ENCODE measurements at regions not wholly inside any gene's neighbourhood (a gene's known extent, or its start where the extent isn't known, plus 50 kb on each side); places are given as distances from the start of the nearest gene placed in this dataset.

DNA sequence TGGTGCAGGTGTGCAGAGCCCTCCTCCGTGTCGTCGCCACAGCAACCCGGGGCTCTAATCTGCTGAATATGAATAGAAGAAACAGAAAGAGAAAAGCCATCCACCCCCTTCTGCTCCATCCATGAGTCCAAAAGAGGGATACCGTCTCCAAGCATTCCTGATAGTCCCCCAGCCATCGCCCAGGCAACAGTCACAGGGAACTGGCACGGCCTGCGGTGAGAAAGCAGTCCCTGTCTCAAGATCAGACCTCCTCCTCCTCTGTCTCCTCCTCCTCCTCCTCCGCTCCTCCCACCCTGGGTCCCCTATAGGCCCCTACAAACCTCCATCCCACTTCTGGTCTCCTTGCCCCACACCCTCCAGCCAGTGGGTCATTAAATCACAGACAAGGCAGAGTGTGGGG is 308.1 kb upstream of the MPDZ start:
- TF ChIP-seq EZH2phosphoT487 (IDR thresholded peaks at IDR 0.05; ENCODE audit: insufficient read depth, low read depth) (no peak), EZH2 (IDR thresholded peaks at IDR 0.05; ENCODE audit: insufficient read depth, poor library complexity, severe bottlenecking) (no peak)

Data from GM23248 (cell line).